Urothelium cell line (cell line): ENCODE measurements at regions not wholly inside any gene's neighbourhood (a gene's known extent, or its start where the extent isn't known, plus 50 kb on each side); places are given as distances from the start of the nearest gene placed in this dataset.
A peak's percentile ranks its signal among the peaks of the same experiment; 100 is the strongest.
"Not testable (repeated sequence)": the region's sequence is repeated elsewhere in the genome, so short reads cannot be mapped to it uniquely, and the experiment has no call there.

ENCODE experiments used
- DNase-seq: peaks from one replicate; pipeline ENCODE4 v3.0.0; 2011; ENCODE audit warnings: low spot score, mixed read lengths
- FAIRE-seq: peaks from 2 replicates; lab custom pipeline; 2011; peaks lifted over from hg19 to GRCh38; lab: Jason Lieb, UNC

- FAIRE-seq, result no peak
- DNase-seq, result no peak
Observed at GRCh38 chr3:15851735-15852134, 54.0 kb upstream of the ANKRD28 start.

DNA sequence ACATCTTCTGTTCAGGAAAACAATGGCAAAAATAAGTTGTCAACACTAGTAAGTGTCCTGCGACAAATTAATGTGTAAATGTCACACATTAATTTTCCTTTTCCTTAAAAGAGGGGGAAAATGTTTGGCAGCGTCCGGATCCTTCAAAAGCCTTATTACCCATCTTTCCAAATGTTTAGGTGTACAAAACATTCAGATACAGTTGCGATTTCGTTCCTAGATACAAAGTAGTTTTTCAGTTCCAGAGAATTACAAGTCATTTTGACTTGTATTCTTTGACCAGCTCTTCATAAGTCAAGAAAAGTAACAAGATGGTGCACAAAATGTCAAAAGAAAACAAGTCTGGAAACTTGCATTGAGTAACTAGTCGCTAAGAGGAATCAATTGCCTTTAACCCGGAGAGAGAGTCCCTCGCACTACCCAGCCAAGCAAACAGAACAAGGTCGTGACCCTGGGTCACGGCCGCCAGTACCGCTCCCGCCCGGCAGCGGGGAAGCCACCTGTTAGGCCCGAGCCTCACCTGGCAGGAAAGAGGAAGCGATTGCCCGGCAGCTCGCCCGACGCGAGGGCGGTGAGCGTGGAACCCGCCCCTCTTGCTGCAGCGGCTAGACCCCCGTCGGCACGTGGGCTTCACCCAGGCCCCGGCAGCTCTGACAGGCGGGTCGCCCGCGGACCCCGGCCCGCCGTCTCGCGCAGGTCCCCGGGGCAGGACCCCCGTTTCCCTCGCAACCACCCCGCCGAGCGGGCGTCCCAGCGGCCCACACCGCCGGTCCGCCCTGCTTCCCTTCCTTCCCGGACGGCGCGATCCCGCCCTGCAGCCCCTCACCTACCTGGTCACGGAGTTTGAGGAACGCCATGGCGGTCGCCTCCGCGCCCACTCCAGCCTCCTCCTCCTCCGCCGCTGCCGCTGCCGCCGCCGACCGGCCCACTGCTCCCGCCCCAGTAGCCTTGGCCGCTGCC lies 61.0 kb upstream of the ANKRD28 start:
- DNase-seq, result peak; percentile 42
- FAIRE-seq, result no peak

- peak; percentile 93 for DNase-seq
- peak; percentile 90 for FAIRE-seq
Observed at GRCh38 chr3:15859507-15860013, 61.8 kb upstream of the ANKRD28 start.

DNA sequence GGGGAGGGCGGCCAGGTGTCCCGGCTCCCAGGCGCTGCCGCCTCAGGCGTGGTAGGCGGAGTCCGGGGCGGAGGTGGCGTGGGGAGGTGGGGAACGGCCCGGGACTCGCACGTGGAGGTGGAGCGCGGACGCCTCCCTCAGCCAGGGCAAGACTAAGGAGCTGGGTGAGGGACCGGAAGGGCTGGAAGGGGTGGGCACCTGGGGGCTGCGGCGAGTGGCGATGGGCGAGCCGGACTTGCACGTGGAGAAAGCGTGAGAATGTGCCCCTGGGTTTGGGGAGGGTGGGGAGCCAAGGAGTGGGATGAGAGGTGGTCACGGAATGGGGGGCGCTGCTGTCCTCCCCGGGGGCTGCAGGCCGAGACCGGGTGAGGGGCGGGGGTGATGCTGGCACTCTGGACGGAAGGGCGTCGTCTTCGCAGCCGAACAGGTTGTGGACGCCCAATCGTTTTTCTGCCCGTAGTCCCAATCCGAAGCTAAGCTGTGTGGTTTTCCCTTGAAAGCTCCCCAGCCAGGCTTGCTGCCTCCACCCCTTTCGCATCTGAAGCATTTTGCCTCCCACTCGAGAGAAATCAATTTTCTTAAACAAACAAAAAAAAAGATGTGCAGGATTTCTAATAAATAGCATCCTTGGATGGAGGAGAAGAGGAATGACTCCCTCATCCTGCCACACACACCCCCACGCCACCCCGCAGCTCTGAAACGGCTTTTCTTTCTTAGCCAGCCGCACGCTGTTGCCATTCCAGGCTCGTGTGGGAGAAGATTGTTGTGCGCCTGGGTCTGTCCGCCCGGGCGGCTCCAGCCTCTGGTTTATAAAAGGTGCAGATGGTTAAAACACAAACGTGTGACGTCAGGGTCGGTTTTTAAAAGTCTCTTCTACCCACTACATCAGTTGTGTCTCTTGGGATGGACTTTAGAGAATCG lies 62.5 kb upstream of the ANKRD28 start:
- DNase-seq (peak; percentile 81), FAIRE-seq (no peak)

DNA sequence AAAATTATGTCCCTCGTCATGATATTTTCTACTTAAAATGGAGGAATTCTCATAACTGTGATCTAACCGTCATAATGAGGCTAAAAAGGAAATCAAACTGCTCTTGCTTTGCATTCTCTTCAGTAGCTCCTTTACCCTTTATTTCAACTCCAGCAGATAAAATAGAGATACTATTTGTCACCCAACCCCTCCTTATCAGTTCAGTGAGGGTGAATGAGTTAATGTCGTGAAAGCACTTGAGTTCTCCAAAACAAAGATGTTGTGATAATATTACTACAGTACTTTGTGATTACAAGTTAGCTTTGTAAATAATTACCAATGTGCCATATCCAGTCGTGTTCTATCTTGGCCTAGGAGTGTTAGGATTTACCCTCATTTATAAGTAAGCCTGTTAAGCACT lies 63.4 kb upstream of the ANKRD28 start:
- DNase-seq (no peak), FAIRE-seq (no peak)

GRCh38 chr3:15872807-15873206 lies 75.0 kb upstream of the ANKRD28 start:
- DNase-seq (no peak), FAIRE-seq (no peak)

DNA sequence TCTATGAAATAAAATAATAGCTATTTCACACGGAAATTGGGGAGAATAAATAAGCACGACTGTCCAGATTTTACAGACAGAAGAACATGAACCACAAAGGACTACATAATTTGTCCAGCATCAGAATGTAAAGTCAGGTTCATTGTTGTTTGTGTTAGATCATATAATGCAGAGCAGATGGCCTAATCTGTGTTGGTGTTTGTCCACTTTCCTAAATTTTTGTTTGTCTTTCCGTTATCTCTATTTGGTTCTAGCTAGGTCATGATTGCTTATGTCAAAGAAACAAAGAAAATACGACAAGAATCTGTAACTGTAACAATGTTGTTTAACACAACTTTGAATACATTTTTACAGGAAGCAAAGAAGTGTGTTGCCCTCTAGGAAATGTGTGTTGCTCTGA lies 75.6 kb upstream of the ANKRD28 start:
- DNase-seq (no peak), FAIRE-seq (no peak)

DNA sequence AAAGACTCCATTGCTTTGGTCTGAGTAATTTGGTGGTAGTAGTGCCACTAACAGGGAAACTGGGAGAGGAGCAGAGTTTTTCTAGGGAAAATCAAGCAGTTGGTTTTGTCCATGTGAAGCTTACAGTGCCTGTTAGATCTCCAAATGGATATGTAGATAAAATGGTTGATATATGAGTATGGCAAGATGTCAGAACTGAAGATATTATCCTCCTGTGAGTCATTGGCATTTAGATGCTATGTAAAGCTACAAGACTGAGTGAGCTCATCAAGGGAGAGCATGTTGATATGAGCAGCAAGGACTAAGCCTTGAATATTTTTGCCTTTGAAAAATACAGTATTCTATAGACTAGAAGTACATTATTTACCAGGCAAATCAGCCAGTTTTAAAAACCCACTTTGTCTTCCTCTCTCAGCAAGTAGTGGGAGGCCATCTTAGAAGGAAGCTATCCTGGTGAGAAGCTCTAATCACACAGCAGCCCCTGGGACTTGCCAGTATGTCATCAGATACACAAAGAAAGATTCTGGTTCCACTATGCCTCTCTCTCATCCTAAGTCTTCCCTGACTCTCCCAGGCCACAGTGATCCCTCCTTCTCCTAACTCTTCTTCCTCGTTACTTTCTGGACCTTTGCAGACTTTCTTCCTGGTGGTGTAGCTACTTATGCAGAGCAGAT lies 77.4 kb upstream of the ANKRD28 start:
- FAIRE-seq (no peak), DNase-seq (no peak)

GRCh38 chr3:15876669-15877068 lies 78.9 kb upstream of the ANKRD28 start:
- no peak for FAIRE-seq
- DNase-seq, result no peak

DNA sequence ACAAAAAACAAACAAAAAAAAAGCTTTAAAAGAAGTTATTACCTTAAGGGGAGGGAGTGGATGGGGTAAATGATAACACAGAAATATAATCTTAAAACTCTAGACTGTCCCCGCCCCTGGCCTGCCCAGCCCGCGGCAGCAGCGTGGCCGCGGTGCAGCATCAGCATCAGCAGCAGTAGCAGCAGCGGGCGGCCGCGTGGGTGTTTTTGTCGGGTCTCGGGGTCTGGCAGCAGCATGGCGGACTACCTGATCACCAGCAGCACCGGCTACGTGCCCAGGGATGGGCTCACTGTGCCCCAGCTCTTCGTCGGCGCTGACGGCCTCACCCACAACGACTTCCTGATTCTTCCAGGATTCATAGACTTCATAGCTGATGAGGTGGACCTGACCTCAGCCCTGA lies 80.0 kb upstream of the ANKRD28 start:
- FAIRE-seq, result no peak

DNA sequence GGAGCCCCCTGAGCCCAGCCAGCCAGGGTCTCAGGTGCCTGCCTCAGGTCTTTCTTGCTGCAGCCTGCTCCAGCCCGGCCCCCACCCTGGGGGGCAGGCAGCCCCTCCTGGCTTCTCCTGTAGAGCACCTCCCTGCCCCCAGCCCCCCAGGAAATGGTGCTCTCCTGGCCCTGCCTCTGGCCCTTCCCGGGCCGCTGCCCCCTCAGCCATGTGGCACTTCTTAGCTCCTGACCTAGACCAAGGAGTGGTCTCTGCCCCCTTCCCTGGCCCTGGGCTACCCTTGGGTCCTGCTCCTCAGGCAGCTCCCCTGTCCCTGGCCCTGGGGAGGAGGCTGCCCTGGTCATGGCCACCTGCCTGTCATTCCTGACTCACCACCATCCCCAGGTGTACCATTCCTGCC lies 82.0 kb upstream of the ANKRD28 start:
- DNase-seq, FAIRE-seq: not testable (repeated sequence)

More for the DNA sequence above, 80.0 kb upstream of the ANKRD28 start:
- DNase-seq, result no peak

- DNase-seq (no peak), FAIRE-seq (no peak)
Observed at GRCh38 chr3:15882577-15882976, 84.8 kb upstream of the ANKRD28 start.

DNA sequence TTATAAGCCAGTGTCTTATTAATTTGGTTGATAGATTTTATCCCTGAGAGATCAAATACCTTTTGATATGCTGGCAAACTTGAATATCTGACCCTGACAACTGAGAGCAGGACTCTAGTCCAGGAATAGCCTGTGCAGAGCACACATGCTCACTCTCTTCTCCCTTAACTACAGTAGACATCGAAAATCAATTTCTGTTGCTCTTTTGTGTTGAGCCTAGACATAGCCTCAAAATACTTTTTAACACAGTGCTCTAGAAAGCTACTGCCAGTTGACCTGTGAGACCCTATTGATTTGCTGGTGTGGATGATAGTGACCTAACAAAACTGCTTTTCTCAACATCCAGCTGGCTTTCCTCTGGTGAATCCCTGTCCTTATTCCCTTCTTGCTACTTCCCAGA lies 86.4 kb upstream of the ANKRD28 start:
- FAIRE-seq (no peak), DNase-seq (no peak)

GRCh38 chr3:15886521-15886920 lies 88.7 kb upstream of the ANKRD28 start:
- DNase-seq (no peak), FAIRE-seq (no peak)

DNA sequence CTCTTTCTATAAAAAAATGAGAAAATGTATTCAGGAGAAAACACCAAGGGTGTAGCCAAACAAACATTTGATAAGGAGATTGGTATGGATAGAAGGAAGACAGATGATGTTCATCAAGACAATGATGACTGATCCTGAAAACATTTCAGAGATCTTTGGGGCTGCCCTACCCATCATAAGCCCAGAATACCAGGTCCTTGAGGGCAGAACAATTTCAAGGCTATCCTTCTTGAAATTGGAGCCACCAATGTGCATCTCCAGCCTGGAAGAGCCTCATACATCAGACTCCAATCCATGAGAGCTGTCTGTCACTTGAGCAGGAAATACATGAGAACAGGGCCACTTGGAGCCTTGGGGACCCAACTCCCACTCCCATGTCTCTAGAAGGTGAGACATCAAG lies 89.5 kb upstream of the ANKRD28 start:
- DNase-seq (no peak), FAIRE-seq (no peak)

DNA sequence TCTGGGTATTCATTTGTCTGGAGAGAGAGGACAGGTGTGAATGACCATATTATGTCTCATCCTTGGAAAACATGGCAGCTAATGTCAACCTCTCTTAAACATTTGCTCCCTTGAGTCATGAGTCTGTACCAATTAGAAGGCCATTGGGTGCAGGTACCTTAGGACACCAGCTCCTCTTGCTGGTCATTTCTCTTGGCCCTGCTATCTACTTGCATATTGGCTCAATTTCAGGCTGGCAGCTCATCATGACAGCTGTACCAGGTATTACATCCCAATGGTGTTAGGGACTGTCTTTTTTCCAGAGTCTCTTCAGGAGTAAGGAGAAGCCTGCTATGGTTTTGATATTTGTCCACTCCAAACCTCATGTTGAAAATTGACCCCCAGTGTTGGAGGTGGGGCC lies 92.2 kb upstream of the ANKRD28 start:
- no peak for FAIRE-seq
- no peak for DNase-seq

DNA sequence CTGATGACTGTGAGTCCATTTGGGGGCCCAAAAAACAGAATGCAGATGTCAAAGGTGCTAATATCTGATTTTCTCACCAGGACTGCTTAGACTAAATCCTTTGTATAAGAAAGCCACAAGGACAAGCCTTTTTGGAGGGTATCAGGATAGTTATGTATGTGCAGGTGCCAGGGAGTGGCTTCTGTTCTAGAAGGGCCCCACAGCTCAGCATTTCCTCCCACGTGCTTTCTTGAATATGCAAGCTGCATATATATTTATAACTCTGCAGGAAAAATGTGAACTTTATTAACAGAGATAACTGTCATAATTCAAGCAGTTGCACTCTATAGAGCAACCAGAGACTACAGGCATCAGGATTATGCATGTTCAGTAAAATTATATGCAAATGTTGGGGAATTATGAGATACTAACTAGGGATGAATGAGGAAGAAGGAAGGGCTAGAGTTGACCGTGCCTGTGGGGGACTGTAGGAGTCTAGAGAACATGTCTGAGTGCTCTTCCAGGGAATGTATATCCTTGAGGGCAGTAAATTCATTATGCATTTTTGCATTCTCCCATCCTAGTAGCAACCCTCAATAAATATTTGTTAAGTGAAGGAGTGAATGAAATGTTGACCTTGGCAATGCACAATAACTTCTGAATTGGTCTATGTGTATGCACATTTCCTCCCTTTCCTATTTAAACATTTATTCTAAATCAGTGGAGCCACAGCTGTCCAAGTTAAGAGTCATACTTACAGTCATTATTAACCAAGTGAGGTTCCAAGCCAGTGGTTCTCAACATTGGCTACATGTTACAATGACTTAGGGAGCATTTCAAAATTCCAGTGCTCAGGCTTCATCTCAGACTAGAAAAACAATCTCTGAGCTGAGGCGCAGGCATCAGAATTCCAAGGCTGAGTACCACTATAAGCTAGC lies 94.8 kb upstream of the ANKRD28 start:
- FAIRE-seq, result no peak
- DNase-seq, result no peak

DNA sequence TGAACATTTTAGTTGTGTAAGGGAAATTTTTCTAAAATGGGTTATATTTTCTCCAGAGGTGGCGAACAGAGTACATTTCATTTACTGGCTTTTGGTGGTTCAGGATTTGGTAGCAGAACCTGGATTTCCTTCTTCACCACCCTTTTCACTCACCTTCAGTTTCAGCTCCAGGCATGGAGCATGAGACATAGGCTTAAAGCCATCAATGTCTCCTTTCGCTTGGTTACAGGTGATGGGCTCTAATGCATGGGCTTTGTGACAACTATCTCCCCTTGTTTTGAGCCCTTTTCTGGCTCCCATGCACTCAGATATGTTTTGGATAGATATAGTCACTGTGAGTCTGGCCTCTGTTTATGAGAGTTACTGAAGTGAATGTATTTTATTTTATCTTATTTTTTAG lies 96.6 kb upstream of the ANKRD28 start:
- no peak for FAIRE-seq

DNA sequence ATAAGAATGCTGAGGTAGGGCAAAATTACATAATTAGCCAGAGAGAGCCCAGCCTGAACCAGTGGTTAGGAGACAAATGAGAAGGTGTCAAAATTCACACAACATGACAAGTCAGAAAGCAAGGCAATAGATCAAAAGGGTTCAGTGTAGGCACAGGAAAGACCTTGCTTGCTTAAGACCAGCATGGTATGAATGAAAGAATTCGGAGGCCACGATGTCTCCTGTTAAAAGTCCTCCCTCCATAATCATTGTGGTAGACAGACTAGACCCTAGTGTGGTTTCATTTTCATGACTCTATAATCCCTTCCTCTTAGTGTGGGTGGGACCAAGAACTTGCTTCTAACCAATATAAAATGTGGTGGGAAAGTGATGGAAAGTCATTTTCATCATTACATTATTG lies 98.7 kb upstream of the ANKRD28 start:
- FAIRE-seq (no peak), DNase-seq (no peak)

More for the DNA sequence above, 96.6 kb upstream of the ANKRD28 start:
- DNase-seq, result no peak

- no peak for DNase-seq
- FAIRE-seq, result no peak
Observed at GRCh38 chr3:15899388-15899787, 101.6 kb upstream of the ANKRD28 start.
